Raji (cell line): ENCODE measurements at regions not wholly inside any gene's neighbourhood (a gene's known extent, or its start where the extent isn't known, plus 50 kb on each side); places are given as distances from the start of the nearest gene placed in this dataset.

ENCODE experiments used
- POLR2A ChIP-seq: IDR thresholded peaks from 2 replicates; pipeline ENCODE4 v1.6.1; 2011; ENCODE audit warnings: low read depth, low read length, control low read depth; ENCODE audit not compliant: insufficient read depth

DNA sequence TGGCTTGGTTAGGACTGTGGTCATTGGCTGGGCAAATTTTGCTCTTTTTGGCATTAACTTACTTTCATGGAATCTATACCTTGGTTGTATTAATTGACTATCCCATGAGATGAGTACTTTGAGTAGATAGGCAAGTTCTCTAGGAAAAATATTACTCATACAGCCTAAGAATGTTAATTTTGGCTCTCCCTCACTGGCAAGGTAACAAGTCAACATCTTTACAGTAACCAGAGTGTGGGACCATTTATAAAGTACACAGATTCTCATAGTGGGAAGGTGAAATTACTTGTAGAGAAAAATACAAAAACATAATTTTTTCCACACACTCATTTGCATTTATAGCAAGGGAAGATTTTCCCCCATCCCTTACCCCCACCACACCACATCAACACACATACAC, 154.6 kb upstream of the ZNF608 start:
- no peak for TF ChIP-seq POLR2A

DNA sequence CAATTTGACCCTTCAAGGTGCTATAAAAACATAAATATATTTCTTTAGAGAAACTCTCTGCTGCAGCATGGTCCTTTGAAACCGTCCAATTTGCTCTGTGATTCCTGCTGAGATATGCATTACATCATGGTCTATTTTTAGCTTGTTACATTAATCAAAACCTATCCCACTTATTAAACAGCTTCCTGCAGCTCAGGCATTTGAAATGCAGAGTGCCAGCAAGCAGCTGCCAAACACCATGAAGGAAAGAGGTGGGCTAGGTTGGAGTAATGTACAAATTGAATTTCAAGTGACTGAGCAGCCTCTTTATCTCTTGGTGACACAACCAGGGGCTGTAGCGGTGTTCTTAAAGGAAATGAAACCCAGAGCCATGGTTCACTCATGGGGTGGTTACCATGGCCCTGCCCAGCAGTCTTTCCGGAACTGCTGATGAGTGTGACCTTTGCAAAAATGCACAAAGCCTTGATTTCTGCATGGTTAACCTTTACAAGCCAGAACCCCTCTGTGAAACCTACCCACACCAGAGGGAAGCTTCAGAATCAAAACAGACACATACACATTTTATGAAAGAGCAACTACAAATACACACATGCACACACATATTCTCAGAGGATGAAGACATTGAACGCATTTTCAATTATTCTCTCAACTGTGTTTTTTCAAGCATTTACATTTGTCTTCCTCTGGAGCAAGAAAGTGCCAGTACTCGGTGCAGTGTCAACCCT, 155.8 kb upstream of the ZNF608 start:
- no peak for TF ChIP-seq POLR2A

DNA sequence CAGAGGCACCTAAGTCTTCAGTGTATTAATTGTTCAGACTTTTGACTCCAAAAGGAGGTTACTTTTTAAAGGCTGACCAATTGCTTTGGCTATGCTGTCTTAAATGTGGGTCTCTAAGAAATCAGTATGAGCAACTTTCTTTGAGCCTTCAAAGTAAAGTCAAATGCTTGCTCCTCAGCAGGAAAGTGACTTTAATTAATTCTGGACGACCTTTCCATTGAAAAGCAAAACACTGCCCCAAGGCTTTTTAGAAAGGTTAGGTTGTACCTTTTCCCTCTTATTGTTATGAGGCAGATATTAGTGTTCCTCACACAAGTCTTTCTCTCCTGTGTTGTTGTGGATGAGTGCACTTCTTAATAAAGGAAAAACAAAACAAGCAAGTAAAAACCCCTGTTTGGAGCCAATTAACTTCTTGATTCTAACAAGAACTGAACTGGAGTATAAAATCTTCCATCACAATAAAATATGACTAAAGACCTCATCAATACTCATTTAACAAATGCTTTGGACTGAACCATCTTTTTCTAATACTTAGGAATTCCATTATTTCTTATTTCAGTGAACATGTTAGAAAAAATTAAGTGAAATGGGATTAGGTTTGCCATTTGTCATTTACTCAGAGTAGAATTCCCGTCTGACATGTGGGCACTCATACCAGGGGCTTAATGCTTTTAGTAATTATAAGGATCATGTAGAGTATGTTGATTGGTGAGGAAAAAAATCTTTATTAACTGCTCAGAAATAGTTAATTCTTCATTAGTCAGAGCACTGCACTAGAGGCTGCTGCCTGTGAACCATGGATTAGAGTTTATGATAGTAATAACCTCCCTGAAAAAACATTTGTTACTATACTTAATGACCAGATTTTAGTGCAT, 159.1 kb upstream of the ZNF608 start:
- TF ChIP-seq POLR2A, result no peak

DNA sequence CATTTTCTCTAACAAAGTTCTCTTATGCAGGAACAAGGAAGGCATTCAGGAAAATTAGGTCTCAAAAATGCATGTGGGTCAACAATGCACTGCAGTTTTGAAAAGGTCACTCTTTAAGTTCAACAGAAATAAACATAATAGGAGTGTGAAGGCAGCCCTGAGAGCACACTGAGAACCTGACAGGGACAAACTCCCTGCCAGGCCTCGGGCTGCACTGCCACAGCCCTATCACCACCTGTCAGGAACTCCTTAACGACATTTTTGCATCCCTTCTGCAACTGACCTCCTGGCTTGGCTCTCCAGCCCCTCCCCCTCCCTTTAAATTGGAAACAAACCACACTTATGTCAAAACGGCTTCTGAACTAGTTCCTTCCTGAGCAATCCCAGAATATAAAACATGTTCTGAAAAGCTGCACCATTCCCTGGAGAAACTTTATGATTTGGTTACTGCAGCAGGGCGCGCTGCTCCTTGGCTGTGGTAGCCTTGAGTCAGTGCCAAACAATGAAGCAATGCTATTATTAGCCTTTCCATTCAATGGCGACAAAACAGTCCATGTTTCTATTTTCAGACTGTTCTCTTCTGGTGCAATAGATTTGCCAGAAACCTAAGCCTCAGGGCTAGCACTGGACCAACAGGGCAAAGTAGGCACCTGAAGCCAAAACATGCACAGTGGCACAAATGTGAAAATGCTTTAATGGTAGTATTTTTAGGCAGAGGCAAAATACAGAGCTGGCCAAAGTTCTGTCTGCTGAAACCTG, 160.1 kb upstream of the ZNF608 start:
- no peak for TF ChIP-seq POLR2A

DNA sequence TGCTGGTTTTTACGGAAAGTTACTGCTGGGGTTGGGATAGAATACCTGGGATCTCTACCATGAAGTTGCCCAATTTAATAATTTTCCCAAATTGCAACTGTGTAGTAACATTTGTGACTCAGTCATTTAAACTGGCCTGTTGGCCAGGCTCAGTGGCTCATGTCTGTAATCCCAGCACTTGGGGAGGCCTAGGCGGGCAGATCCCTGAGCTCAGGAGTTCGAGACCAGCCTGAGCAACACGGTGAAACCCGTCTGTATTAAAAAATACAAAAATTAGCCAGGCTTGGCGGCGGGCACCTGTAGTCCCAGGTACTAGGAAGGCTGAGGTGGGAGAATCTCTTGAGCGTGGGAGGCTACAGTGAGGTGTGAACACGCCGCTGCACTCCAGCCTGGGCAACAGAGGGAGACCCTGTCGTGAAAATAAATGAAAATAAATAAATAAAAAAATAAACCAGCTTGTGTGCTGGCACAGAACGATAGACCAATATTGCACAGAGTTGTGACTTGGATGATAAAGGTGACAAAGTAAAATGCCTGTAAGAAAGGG, 160.7 kb upstream of the ZNF608 start:
- no peak for TF ChIP-seq POLR2A

DNA sequence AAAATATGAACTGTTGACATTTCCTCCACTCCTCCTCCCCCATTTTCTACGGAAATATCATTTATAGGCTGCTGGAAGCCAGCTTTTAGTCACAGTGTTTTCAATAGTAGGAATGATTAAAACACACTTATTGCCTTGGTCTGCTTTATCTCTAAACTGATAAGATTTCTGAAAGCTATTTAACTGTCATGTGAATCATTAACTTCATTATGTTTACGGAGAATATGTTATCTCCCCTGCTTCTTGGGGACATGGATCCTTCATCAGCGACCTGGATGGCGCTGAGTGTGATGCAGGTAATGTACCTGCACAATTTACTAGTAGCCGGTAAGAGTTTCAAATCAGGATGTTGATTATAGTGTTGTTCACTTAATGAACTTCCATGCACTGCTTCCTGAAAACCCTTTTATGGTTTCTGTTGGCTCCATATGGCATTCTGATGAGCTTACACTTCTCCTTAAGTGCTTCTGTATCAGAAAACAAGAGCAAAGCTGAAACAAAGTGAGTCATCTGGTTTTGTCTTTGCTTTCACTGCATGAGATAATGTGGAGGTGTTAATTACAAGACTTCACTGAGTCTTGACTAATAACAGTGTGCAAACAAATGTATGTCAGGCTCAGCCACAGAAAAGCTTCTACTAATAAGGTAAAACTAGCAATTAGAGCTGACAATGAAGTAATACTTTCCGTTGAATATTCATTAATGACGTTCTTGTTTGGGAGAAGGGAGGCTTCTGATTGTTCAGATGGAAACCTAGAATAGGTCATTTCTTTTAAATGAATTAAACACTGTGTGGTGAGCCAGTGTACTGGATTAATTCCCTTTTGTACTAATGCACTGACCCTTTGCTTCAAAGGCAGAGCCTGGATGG, 162.4 kb upstream of the ZNF608 start:
- no peak for TF ChIP-seq POLR2A

DNA sequence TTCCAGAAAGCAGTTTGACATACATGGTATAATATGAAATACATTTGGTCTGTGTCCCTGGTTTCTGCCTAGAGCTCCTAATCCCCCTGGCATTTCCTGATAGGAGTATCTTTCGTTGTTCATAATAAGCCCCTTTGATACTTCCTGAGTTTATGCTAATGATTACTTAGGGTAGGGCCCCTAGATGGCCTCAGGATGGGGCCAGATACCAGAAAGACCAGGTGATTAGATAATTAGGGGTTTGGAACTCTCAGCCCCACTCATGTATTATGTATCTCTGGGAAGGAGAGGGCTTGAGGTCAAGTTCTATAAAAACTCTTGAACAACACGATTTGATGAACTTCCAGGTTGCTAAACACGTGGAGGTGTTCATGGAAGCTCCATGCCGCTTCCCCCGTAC, 163.3 kb upstream of the ZNF608 start:
- no peak for TF ChIP-seq POLR2A

DNA sequence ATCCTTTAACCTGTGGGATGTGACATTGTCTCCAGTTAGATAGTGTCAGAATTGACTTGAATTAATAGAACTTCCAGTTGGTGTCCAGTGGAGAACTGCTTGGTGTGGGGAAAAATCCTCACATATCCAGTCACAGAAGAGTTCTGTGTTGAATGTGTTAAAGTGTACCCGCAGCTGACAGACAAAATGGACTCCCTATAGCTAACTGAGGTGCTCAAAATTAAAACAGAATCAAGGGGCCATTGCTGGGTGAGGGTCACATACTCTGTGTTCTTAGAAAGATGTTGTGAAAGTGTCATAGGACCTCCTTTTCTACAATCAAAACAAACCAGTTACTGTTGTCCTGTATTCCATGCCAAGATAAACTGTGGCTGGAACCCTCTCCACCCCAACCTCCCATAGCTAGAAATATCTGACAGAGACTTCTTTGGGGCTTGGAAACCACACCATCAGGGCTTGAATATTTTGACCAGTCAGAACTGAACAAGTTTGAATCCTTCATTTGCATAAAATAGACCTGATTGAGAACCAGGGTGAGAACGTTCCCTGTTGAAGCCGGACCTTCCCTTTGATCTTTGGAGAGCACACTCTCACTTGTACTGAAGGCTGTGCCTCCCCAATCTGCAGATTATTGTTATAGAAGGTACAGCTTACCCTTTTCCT, 164.0 kb upstream of the ZNF608 start:
- no peak for TF ChIP-seq POLR2A

DNA sequence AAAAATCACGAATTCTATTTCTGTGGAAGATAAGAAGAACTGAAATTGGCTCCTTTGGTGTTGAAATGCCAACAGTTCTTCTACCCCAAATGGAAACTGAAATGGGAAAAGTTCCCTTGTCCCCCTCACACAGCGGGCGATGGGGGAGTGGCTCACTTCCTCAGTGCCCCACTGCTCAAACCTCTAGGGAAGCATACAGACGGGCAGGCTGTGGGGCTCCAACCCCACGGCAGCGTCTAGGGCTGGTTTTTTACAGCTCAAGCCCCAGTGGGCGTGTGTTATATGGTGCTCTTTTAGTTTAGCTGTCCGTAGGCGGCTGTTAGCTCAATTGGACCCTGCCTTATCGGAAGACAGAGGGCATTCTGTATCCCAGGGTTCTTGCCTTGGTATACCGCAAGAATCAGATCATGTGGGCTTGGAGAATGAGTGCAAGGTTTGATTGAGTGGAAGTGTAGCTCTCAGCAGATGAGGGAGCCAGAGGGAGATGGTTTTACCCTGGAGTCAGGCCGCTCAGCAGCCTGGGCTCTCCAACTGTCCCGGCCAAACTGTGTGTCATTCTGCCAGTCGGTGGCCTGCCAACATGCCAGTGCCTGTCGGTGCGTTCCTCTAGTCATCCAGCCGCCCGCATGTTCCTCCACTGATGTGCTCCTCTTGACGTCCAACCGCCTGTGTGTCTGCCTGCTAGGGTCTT, 166.3 kb upstream of the ZNF608 start:
- TF ChIP-seq POLR2A, result no peak

DNA sequence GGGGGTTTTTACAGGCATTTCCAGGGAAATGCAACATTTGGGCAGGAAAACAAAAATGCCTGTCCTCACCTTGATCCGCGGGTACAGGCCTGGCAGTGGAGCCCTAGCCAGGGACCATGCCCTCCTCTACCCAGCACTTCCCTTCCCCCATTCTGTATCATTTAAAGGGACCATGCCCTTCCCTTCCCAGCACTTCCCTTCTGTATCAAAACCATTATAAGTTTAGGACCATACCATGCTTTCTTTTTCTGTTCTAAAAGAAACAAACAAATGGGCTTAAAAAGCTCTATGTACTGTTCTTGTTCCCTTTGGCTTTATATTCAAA, 166.9 kb upstream of the ZNF608 start:
- TF ChIP-seq POLR2A, result no peak

DNA sequence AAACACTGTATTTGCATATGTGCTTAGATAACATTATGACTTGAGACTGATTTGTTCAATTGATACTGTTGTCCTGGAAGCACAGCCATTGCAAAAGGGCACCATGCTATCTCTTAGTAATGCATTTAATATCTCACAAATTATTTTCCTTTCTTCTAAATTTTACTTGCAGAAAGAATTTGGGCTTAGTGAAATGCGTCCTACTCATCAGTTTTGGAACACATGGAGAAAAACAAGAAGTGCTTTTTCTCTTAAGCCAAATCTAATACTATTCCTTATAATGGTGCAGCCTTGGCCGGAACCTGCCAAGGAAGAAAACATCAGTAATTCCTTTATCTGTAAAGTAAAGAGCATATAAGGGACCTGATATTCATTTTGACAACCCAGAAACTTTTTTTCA, 172.2 kb upstream of the ZNF608 start:
- no peak for TF ChIP-seq POLR2A

DNA sequence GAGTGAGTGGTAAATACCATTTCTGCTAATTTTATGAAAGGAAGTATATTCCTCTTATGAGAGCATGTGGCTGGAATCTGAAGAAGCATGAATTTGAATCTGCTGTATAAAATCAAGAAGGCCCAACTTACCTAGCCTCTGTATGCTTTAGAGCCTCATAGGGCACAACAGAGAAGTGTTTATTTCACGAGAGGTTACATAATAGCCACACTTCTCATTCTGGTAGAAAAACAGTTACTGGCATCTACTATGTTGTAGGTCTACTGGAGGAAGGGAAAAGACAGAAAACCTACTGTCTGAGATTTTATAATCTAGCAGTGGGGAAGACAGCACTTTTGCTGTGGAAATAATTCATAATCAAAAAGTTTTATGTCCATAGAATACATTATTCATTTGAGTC, 172.6 kb upstream of the ZNF608 start:
- no peak for TF ChIP-seq POLR2A

DNA sequence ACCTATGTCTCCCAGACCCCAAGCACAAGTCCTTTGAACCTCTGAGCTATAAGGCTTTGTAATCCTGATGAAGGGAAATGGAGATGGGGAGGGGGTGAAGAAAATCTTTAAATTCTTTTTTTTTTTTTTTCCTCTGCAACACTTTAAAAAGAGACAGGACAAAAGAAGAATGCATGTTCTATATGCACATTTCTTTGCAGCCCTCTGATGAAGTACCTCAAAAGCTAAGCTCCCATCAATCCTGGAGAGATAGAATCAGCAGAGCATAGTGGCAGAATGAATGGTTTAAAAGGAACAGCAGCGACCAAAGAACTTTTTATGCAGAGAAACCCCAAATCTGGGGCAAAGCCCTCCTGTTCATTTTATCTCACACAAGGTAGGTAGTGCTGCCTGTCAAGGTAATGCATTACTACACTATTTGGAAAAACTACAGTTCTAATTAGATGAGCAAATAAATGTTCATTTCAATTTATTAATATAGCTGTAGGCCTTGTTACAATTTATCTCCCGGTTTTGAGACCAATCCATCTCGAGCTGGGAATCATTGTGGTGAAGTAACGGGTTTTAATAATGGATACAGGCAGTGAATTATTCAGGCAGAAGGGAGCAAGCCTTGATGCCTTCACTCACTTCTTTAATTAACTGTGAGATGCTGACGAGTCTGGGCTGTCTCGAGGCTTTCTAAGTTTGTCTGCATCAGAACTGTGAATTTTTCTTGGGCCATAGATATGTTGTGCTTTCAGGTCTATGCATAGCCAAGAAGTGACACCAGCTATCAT, 173.5 kb upstream of the ZNF608 start:
- TF ChIP-seq POLR2A, result no peak
